Activated naive CD4-positive, alpha-beta T cell treated with anti-CD3 and anti-CD28 coated beads for 36 hours (primary cell): ENCODE measurements at regions not wholly inside any gene's neighbourhood (a gene's known extent, or its start where the extent isn't known, plus 50 kb on each side); places are given as distances from the start of the nearest gene placed in this dataset.

Experiments
- CTCF ChIA-PET: fragments of 350-600 bp; sonication (Branson Sonifier 250); formaldehyde crosslinking; loops from one replicate; lab custom pipeline; 2021; ENCODE audit warnings: antibody characterized with exemption; lab: Charles Lee
- DNase-seq: peaks from one replicate; pipeline ENCODE4 v3.0.0-alpha.2; 2020
- H3K27ac Mint-ChIP-seq: one replicate; pipeline ENCODE4 v1.8.0; 2021; ENCODE audit warnings: mild to moderate bottlenecking, mixed read lengths
- H3K27me3 Mint-ChIP-seq: one replicate; pipeline ENCODE4 v1.8.0; 2021; ENCODE audit warnings: low read depth, mixed read lengths
- H3K36me3 Mint-ChIP-seq: one replicate; pipeline ENCODE4 v1.8.0; 2021; ENCODE audit warnings: low read depth, mixed read lengths
- H3K4me1 Mint-ChIP-seq: one replicate; pipeline ENCODE4 v1.8.0; 2021; ENCODE audit warnings: low read depth, mixed read lengths
- H3K4me3 Mint-ChIP-seq: one replicate; pipeline ENCODE4 v1.8.0; 2021; ENCODE audit warnings: mild to moderate bottlenecking, moderate library complexity, mixed read lengths
- H3K9me3 Mint-ChIP-seq: one replicate; pipeline ENCODE4 v1.8.0; 2021; ENCODE audit warnings: mixed read lengths
- intact Hi-C: fragments of 100-400 bp; cut with micrococcal nuclease; formaldehyde crosslinking; loops from one replicate; pipeline ENCODE4 v1.15.1; 2023

DNA sequence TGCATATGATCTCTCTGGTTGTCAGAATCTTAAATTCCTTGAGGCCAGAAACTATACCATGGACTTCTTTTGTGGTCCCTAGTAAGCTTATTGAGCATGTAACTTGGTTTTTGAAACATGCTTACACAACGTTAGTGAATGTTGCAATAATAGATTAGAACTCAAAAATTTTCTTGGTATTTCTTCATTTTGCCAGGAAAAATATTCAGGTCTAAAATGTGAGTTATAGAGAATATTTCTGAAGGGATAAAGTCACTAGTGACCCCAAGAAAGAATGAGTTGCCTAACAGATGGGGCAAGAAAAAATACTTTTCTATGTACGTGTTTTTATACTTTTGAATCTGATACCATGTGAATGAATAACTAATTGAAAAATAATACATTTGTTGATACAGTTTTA is 195.4 kb downstream of the TFAP2A start:
- no peaks in the 10 kb centered on the region for H3K4me1 Mint-ChIP-seq
- H3K9me3 Mint-ChIP-seq: no peaks in the 10 kb centered on the region
- no peaks in the 10 kb centered on the region for H3K27me3 Mint-ChIP-seq
- H3K36me3 Mint-ChIP-seq: no peaks in the 10 kb centered on the region
- no peak overlapping the region for H3K4me3 Mint-ChIP-seq
- CTCF ChIA-PET: no interaction called here
- no peak overlapping the region for H3K27ac Mint-ChIP-seq
- intact Hi-C loops: no loop called here
- DNase-seq: no peak

DNA sequence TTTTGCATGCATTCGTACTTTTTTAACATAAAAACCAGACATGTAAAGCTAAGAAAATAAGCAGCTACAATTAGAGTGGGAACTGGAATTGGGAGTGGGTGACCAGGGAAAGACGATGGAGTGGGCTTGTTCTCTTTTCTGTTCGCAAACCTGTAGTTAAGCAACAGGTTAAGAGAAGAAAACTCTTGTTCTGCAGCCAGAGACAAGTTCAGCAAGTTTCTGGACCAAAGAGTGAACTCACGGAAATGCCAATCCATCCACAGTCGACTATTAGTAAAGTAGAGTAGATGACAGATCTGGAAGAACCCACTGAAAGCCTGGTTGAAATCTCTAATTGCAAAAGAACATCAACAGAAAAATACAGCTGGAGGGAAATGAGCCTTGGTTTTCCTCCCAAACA is 197.8 kb downstream of the TFAP2A start:
- no peaks in the 10 kb centered on the region for H3K4me1 Mint-ChIP-seq
- H3K36me3 Mint-ChIP-seq: no peaks in the 10 kb centered on the region
- no peak overlapping the region for H3K27ac Mint-ChIP-seq
- CTCF ChIA-PET: no interaction called here
- H3K27me3 Mint-ChIP-seq: no peaks in the 10 kb centered on the region
- H3K4me3 Mint-ChIP-seq: no peak overlapping the region
- intact Hi-C loops: no loop called here
- DNase-seq: no peak
- H3K9me3 Mint-ChIP-seq: peaks cover 2% of the 10 kb centered on the region

DNA sequence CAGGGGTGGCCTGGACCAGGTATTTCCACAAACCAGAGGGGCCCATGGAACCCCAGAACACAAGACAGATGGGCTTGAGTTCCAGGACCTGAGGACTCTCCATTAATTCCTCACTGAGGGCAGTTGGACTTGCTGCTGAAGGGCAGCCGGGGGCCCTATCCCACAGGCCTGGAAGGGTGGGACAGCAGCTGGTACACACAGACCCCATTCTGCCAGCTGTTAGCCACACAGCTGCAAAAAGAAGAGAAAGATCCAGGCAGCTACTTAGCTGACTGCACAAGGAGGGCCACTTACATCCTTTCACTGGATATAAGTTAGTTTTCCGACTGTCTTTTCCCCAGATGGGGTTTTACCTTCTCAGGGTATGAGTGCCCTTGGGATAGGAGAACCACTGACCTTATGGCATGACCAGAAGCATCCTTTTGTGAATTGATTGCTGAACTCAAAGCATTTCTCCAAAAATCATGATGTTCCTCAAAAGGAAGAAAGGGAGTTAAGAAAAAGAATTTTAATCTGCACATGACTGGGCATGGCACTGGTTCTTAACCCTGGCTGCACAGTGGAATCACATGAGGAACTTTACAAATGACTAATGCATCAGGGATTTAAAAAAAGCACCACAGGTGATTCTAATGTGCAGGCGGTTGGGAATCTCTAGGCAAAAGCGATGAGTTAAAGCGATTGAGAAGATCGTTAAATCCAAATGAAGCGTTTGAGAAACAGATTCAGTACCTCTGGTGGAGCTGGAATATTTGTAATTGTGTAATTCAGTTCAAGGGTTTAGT is 199.4 kb downstream of the TFAP2A start:
- CTCF ChIA-PET: no interaction called here
- Mint-ChIP-seq H3K27ac (no peak overlapping the region), H3K4me1 (no peaks in the 10 kb centered on the region), H3K27me3 (no peaks in the 10 kb centered on the region), H3K4me3 (no peak overlapping the region), H3K36me3 (no peaks in the 10 kb centered on the region), H3K9me3 (peaks cover 2% of the 10 kb centered on the region)
- intact Hi-C loops: no loop called here
- DNase-seq: no peak

DNA sequence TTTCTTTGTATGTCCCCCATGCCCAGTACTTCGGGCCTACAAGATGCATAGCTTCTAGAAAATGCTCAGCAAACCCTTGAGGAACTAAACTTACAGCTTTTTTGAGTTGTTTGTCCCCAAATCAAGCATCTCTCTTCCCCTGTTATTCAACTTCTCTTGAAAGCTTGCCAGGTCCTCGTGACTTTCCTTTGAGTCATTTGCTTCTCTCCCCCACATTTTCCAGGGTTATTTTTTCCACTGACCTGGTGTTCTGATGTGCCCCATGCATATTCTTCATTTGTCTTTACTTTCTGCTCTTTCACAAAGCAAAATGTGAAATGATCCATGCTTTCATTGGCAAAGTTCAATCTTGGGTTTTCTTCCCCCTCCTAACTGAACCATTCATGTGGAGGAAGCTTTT is 204.8 kb downstream of the TFAP2A start:
- DNase-seq: no peak
- Mint-ChIP-seq H3K4me1 (no peaks in the 10 kb centered on the region), H3K4me3 (no peak overlapping the region), H3K27me3 (peaks cover 2% of the 10 kb centered on the region), H3K9me3 (peaks cover 3% of the 10 kb centered on the region), H3K27ac (no peak overlapping the region), H3K36me3 (no peaks in the 10 kb centered on the region)
- intact Hi-C loops: no loop called here
- CTCF ChIA-PET: no interaction called here

DNA sequence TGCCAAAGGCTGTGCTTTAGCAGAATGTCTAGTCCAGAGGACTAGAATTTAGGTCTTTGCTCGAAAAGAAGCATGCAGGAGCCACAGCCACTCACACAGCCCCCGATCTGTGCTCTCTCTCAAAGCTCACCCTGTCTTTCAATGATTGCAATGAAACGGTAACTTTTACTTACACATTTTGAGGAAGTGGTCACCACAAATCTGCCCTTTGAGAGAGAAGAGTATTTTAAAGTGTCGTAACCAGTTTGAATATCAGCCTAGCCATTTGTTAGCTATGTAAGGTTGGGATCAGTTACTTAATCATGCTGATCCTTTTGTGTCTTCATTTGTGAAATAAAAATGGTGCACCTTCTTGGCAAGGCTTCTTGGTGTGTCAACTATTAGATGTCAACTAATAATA is 209.0 kb downstream of the TFAP2A start:
- Mint-ChIP-seq H3K9me3 (peaks cover 2% of the 10 kb centered on the region), H3K4me1 (no peaks in the 10 kb centered on the region), H3K27ac (no peak overlapping the region), H3K36me3 (no peaks in the 10 kb centered on the region), H3K27me3 (peaks cover 2% of the 10 kb centered on the region), H3K4me3 (no peak overlapping the region)
- no peak for DNase-seq
- CTCF ChIA-PET: no interaction called here
- intact Hi-C loops: no loop called here

DNA sequence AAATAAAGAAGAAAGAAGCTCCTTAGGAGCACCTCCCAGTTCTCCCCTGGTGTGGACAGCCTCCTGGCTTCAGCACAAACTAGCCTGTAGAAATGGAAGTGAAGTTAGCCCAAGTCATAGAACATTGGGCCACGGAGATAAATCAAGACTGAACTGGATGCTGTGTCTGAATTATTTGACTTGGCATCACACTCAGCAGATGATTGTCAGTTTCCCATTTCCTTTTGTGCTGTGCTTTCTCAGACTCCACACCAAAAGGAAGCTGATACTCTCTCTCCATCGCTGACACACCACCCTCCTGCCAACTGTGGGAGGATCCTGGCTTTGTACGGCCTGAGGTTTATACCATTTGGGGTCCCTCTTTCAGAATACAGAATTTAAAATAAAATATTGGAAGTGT is 209.8 kb downstream of the TFAP2A start:
- H3K27ac Mint-ChIP-seq: no peak overlapping the region
- H3K36me3 Mint-ChIP-seq: no peaks in the 10 kb centered on the region
- intact Hi-C loops: no loop called here
- no peaks in the 10 kb centered on the region for H3K4me1 Mint-ChIP-seq
- H3K27me3 Mint-ChIP-seq: peaks cover 1% of the 10 kb centered on the region
- no peak overlapping the region for H3K4me3 Mint-ChIP-seq
- no peak for DNase-seq
- H3K9me3 Mint-ChIP-seq: peaks cover 1% of the 10 kb centered on the region
- CTCF ChIA-PET: no interaction called here

DNA sequence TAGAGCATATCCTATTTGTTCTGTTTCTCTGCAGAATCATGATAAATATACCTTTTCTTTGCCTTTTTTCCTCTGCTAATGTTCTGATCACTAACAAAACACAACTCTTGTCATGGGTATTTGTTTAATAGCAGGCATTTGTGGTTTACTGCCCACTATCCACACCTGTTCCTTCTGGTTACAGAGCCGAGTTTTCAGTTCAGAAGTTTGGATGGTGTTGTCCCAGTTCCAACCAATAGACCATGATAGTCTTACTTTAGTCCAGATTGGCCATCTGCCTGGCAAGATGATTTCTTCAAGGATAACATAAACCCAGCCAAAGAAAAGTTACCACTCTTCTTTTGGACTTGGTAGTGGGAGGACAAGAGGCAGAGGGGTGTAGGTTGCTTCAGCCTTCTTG is 211.2 kb downstream of the TFAP2A start:
- Mint-ChIP-seq H3K27ac (no peak overlapping the region), H3K36me3 (no peaks in the 10 kb centered on the region), H3K27me3 (no peaks in the 10 kb centered on the region), H3K4me1 (no peaks in the 10 kb centered on the region), H3K9me3 (no peaks in the 10 kb centered on the region), H3K4me3 (no peak overlapping the region)
- CTCF ChIA-PET: no interaction called here
- intact Hi-C loops: no loop called here
- no peak for DNase-seq

DNA sequence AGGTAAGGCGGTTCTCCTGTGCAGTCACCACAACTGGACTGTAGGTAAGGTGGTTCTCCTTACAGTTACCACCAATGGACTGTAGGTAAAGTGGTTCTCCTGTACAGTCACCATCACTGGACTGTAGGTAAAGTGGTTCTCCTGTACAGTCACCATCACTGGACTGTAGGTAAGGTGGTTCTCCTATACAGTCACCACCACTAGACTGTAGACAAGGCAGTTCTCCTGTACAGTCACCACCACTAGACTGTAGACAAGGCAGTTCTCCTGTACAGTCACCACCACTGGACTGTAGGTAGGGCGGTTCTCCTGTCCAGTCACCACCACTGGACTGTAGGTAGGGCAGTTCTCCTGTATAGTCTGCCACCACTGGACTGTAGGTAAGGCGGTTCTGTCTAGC is 212.3 kb downstream of the TFAP2A start:
- no peak for DNase-seq
- Mint-ChIP-seq H3K9me3 (no peaks in the 10 kb centered on the region), H3K4me1 (no peaks in the 10 kb centered on the region), H3K27ac (no peak overlapping the region), H3K4me3 (no peak overlapping the region), H3K27me3 (no peaks in the 10 kb centered on the region), H3K36me3 (no peaks in the 10 kb centered on the region)
- CTCF ChIA-PET: interaction anchor here (0.8 kb wide), 1 partner anchor 13 kb away, joined by 4 read pairs; no protein-coding TSS in a partner anchor
- intact Hi-C loops: no loop called here

DNA sequence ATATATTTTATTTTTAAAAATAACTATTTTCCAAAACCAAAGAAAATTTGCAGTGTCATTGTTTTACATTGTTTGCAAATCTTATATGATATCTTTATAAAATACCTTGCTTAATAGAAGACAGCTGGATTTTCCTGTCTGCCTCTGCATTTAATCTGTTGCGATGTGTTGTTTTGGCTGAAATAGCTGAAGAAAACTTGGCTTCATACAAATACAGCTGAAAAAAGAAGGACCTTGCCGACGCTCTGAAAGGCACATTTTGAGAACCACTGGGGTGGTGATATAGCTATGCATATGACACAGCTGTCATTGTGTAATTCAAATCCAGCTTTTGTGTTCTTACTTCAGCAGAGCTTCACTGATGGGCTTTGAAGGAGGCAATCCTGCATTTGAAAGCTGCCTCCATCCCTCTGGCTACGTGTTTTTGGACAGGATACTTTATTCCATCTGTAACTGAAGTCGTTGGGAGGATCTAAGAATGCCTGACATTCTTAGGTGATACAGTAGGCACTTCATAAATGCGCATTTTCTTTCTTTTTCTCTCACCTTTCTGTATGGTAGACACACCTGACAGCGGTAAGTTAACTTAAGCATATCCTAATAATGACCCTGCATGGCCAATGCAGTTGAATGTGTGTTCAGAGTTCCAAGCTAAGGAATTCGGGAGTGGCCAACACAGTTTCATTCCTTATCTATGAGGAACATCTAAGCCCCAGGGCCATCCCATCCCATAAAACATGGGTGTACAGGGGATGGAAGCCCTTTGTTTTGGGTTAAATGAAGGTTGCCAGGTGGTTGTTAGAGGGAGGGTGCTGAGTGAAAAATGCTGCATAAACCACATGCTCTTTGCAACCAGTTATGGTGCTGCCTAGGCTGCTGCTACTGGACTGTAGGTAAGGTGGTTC is 213.0 kb downstream of the TFAP2A start:
- no peak for DNase-seq
- Mint-ChIP-seq H3K4me3 (no peak overlapping the region), H3K27me3 (no peaks in the 10 kb centered on the region), H3K4me1 (no peaks in the 10 kb centered on the region), H3K27ac (no peak overlapping the region), H3K36me3 (no peaks in the 10 kb centered on the region), H3K9me3 (peaks cover under 1% of the 10 kb centered on the region)
- intact Hi-C loops: no loop called here
- CTCF ChIA-PET: interaction anchor here (0.8 kb wide), 1 partner anchor 13 kb away, joined by 4 read pairs; no protein-coding TSS in a partner anchor

DNA sequence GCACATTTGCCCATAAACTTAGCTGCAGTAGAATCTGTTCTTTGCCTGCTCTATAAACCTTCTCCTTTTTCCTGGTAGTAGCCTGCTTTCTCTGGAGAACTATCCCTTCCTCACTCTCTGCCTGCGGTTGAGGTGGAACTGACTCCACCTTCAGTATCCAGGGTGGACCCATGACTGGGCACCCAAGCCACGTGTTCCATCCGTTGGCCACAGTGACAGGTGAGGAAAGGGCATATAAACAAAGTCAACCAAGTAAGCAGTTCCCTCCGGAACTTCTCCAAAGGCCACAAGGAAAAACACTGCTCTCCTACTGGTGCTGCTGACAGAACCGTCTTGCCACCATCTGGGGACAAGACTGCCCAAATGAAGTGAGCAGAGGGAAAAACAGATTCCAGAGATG is 218.8 kb downstream of the TFAP2A start:
- Mint-ChIP-seq H3K27me3 (no peaks in the 10 kb centered on the region), H3K36me3 (no peaks in the 10 kb centered on the region), H3K9me3 (peaks cover 1% of the 10 kb centered on the region), H3K27ac (no peak overlapping the region), H3K4me3 (no peak overlapping the region), H3K4me1 (no peaks in the 10 kb centered on the region)
- CTCF ChIA-PET: no interaction called here
- no peak for DNase-seq
- intact Hi-C loops: no loop called here

DNA sequence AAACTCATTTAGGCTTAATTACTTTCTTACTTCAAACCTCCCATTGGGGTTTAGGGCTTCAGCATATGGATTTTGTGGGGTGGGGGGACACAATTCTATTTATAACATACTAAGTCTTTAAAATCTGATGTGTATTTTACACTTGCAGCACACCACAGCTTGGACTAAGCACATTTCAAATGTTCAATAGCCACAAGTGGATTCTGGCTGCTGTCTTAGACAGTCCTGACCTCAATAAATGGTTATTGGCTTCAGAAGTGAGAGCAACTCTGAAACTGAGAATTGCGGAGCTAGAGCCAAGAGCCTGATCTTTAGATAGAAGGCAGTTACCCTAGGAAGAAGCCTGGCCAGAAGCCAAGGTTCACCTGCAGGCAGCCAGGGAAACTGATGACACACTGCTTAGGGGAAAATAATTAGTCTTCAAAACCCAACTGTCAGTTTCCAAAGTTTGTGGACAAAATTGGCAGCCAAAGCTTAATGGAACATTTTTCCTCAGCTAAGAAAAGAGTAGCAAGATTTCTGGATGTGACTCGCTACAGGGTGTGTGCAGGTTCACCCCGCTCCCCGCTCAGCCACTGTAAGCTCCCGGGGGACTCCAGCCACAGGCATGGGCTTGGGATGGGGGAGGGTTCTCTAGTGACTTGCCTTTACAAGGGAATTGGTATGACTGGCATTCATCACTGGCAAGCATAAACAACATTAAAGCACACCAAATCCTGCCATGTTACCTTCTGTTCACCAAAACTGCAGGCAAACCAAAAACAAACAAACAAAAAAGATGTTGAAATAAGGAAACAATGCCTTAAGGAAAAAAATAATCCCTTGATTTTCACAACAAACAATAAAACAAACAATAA is 219.8 kb downstream of the TFAP2A start:
- no peak for DNase-seq
- CTCF ChIA-PET: no interaction called here
- intact Hi-C loops: no loop called here
- Mint-ChIP-seq H3K27ac (no peak overlapping the region), H3K27me3 (no peaks in the 10 kb centered on the region), H3K4me3 (no peak overlapping the region), H3K9me3 (peaks cover 1% of the 10 kb centered on the region), H3K4me1 (no peaks in the 10 kb centered on the region), H3K36me3 (no peaks in the 10 kb centered on the region)

DNA sequence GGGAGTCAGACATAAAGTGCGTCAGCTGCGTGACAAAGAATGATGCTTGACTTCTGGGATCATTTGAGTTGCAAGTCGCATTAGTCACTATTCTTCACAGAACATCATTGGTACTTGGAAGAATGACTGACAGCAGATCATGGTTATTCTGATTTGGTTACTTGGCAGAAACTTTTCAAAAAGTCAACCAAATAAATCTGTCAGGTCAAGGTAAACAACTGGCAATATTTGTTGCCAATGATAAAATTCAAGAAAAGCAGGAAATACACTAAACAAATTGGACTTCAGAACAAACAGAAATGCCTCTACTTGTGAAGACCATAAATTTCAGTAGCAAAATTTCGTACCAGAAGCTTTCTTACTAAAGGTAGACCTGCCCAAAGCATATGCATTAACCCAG is 221.6 kb downstream of the TFAP2A start:
- no peak overlapping the region for H3K4me3 Mint-ChIP-seq
- intact Hi-C loops: no loop called here
- peaks cover 2% of the 10 kb centered on the region for H3K27me3 Mint-ChIP-seq
- no peak for DNase-seq
- no peaks in the 10 kb centered on the region for H3K36me3 Mint-ChIP-seq
- peaks cover 1% of the 10 kb centered on the region for H3K9me3 Mint-ChIP-seq
- no peak overlapping the region for H3K27ac Mint-ChIP-seq
- no peaks in the 10 kb centered on the region for H3K4me1 Mint-ChIP-seq
- CTCF ChIA-PET: no interaction called here
